SK-N-SH (cell line): ENCODE measurements at regions not wholly inside any gene's neighbourhood (a gene's known extent, or its start where the extent isn't known, plus 50 kb on each side); places are given as distances from the start of the nearest gene placed in this dataset.

Source experiments
- CTCF ChIA-PET: fragments of 300-600, 350-600 bp; formaldehyde crosslinking; extraction: SDS; loops from one replicate; lab custom pipeline; 2021; lab: Yijun Ruan, JAX
- POLR2A ChIA-PET: fragments of 350-600 bp; sonication (Branson Sonifier 250); formaldehyde crosslinking; extraction: SDS; loops from one replicate; lab custom pipeline; 2020; ENCODE audit warnings: antibody characterized with exemption, inconsistent platforms; lab: Yijun Ruan, JAX
- DNase-seq: peaks from one replicate; pipeline ENCODE4 v3.0.0; 2012
- H2AFZ ChIP-seq: fragments of 200-600 bp; sonication (generic); 2 replicates; pipeline ENCODE4 v1.8.1; 2016; ENCODE audit warnings: antibody characterized with exemption, mild to moderate bottlenecking, low read depth
- H3F3A ChIP-seq: fragments of 200-600 bp; sonication (generic); replicated peaks from 2 replicates; pipeline ENCODE3; 2016; ENCODE audit warnings: antibody characterized with exemption, mild to moderate bottlenecking; ENCODE audit not compliant: insufficient read depth
- H3K27ac ChIP-seq, 2 experiments: fragments of 200-500 bp in 1 of 2; fragments of 200-600 bp in 1 of 2; sonication (Bioruptor generic) in 1 of 2; sonication (generic), shearing (Covaris generic) in 1 of 2; 2 replicates each; pipeline versions ENCODE4 v1.5.1 to v1.6.1; 2014 to 2016; ENCODE audit warnings: low read depth in 2 of 2, inconsistent platforms in 1 of 2, low read length in 1 of 2, mild to moderate bottlenecking in 1 of 2, mixed read lengths in 1 of 2
- H3K27me3 ChIP-seq: fragments of 200-600 bp; sonication (generic), shearing (Covaris generic); 2 replicates; pipeline ENCODE4 v1.6.1; 2016; ENCODE audit warnings: mixed run types; ENCODE audit not compliant: insufficient read depth
- H3K36me3 ChIP-seq, 2 experiments: fragments of 200-500 bp in 1 of 2; fragments of 200-600 bp in 1 of 2; sonication (Bioruptor generic) in 1 of 2; sonication (generic) in 1 of 2; replicated peaks in 1 of 2; 2 replicates each; pipeline versions ENCODE3 to v1.5.1; 2014 to 2016; ENCODE audit warnings: low read length in 1 of 2, mild to moderate bottlenecking in 1 of 2; ENCODE audit not compliant: insufficient read depth in 2 of 2, control insufficient read depth in 1 of 2
- H3K4me1 ChIP-seq, 2 experiments: fragments of 200-500 bp in 1 of 2; fragments of 200-600 bp in 1 of 2; sonication (Bioruptor generic) in 1 of 2; sonication (generic), shearing (Covaris generic) in 1 of 2; 2 replicates each; pipeline versions ENCODE4 v1.5.1 to v1.6.1; 2014 to 2016; ENCODE audit warnings: low read depth in 1 of 2, low read length in 1 of 2, mixed run types in 1 of 2; ENCODE audit not compliant: insufficient read depth in 2 of 2, control insufficient read depth in 1 of 2
- H3K4me2 ChIP-seq: fragments of 200-600 bp; sonication (generic), shearing (Covaris generic); 2 replicates; pipeline ENCODE4 v1.6.1; 2017; ENCODE audit warnings: mixed run types
- H3K4me3 ChIP-seq, 2 experiments: fragments of 200-500 bp in 1 of 2; fragments of 200-600 bp in 1 of 2; sonication (Bioruptor generic) in 1 of 2; sonication (generic), shearing (Covaris generic) in 1 of 2; 2 replicates each; pipeline versions ENCODE4 v1.5.1 to v1.8.1; 2014 to 2016; ENCODE audit warnings: low read depth in 2 of 2, inconsistent platforms in 1 of 2, low read length in 1 of 2, mild to moderate bottlenecking in 1 of 2, mixed read lengths in 1 of 2, moderate library complexity in 1 of 2
- H3K79me2 ChIP-seq: fragments of 200-600 bp; sonication (generic); 2 replicates; pipeline ENCODE4 v1.8.1; 2017; ENCODE audit warnings: mild to moderate bottlenecking; ENCODE audit not compliant: insufficient read depth
- H3K9ac ChIP-seq: fragments of 200-600 bp; sonication (generic); 2 replicates; pipeline ENCODE4 v1.6.1; 2017; ENCODE audit warnings: mixed run types
- H3K9me2 ChIP-seq: fragments of 200-600 bp; sonication (generic); 2 replicates; pipeline ENCODE4 v1.6.1; 2017; ENCODE audit warnings: mixed run types
- H3K9me3 ChIP-seq: fragments of 200-600 bp; sonication (generic); 2 replicates; pipeline ENCODE4 v1.6.1; 2017; ENCODE audit warnings: mixed run types, mild to moderate bottlenecking, moderate library complexity
- H4K20me1 ChIP-seq: fragments of 200-600 bp; sonication (generic); 2 replicates; pipeline ENCODE4 v1.6.1; 2017; ENCODE audit warnings: mild to moderate bottlenecking, mixed run types; ENCODE audit not compliant: insufficient read depth
- EP300 ChIP-seq, 2 experiments: IDR thresholded peaks; 2 replicates each; pipeline versions ENCODE4 v1.4.0 to v1.6.1; 2012; ENCODE audit warnings: borderline replicate concordance in 1 of 2, low read depth in 1 of 2, low read length in 1 of 2
- FOSL2 ChIP-seq: IDR thresholded peaks from 2 replicates; pipeline ENCODE4 v1.4.0; 2012; ENCODE audit warnings: low read depth, mild to moderate bottlenecking, moderate library complexity, borderline replicate concordance
- FOXM1 ChIP-seq: IDR thresholded peaks from 2 replicates; pipeline ENCODE4 v1.4.0; 2012; ENCODE audit warnings: low read depth, mild to moderate bottlenecking
- GATA2 ChIP-seq: sonication (generic); formaldehyde crosslinking; IDR thresholded peaks from 2 replicates; pipeline ENCODE4 v1.5.0; 2020; ENCODE audit warnings: mild to moderate bottlenecking, missing genetic modification reagents
- NFIC ChIP-seq: IDR thresholded peaks from 2 replicates; pipeline ENCODE4 v1.4.0; 2012; ENCODE audit warnings: borderline replicate concordance
- NRF1 ChIP-seq: IDR thresholded peaks from 2 replicates; pipeline ENCODE4 v1.6.1; 2012; ENCODE audit warnings: low read depth, mild to moderate bottlenecking, low read length
- RXRA ChIP-seq: IDR thresholded peaks from 2 replicates; pipeline ENCODE4 v1.4.0; 2012; ENCODE audit warnings: low read depth, mild to moderate bottlenecking, borderline replicate concordance
- SIN3A ChIP-seq: IDR thresholded peaks from 2 replicates; pipeline ENCODE4 v1.6.1; 2012; ENCODE audit warnings: low read depth, mild to moderate bottlenecking, low read length, moderate library complexity, borderline replicate concordance
- SMC3 ChIP-seq: IDR thresholded peaks from 2 replicates; pipeline ENCODE4 v1.6.1; 2012; ENCODE audit warnings: low read depth, low read length, improper control_type of control experiment
- TAF1 ChIP-seq: IDR thresholded peaks from 2 replicates; pipeline ENCODE4 v1.6.1; 2012; ENCODE audit warnings: low read depth, mild to moderate bottlenecking, low read length, moderate library complexity, borderline replicate concordance
- WGBS: methylation state at CpG from one replicate; pipeline ENCODE4 v1.1.6; 2017; ENCODE audit warnings: low lambda C conversion rate; 5-methylcytosine and 5-hydroxymethylcytosine counted together
- TF ChIP-seq, protein P1 (sequence below): fragments of 150-350 bp; IDR thresholded peaks from 2 replicates; pipeline ENCODE4 v1.6.1; 2017; ENCODE audit warnings: antibody characterized with exemption, low read length, low read depth, borderline replicate concordance

DNA sequence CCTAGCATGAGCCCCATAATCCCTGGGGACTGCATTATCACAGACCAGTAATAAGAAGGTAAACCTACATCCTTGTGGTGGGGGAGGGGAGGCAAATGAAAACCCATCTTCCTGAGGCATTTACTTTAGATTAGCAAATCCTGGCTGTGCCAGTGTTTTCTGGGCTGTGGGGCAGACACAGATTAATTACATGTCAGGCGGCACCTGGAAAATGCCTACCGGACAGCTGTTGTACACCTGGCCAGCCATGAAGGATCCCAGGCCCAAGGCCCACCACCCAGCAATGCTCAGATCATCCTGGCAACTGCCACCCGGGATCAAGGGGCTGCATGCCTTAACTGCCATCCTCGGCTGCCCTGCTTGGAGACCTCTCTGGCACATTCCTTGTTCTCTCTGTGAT, 59.1 kb upstream of the RASA2 start:
- Histone ChIP-seq H2AFZ (no peak overlapping the region), H3K4me1 (peaks cover 13 to 21% of the 10 kb centered on the region in 2 experiments; a peak in 2 of 4 replicates), H3K27ac (no peak overlapping the region), H3K4me2 (no peak overlapping the region), H3K9me2 (no peaks in the 10 kb centered on the region), H4K20me1 (no peaks in the 10 kb centered on the region), H3K9ac (no peak overlapping the region), H3F3A (peaks cover 3% of the 10 kb centered on the region), H3K79me2 (peaks cover 54% of the 10 kb centered on the region), H3K36me3 (peaks cover 8 to 10% of the 10 kb centered on the region in 2 experiments), H3K9me3 (no peaks in the 10 kb centered on the region), H3K4me3 (no peak overlapping the region), H3K27me3 (no peaks in the 10 kb centered on the region)
- WGBS: no CpG with 5 or more reads among the region's 4 CpGs
- no peak for TF ChIP-seq FOSL2
- no peak for TF ChIP-seq EP300 (IDR thresholded peaks at IDR 0.05; ENCODE audit: borderline replicate concordance in 1 of 2, low read depth in 1 of 2, low read length in 1 of 2)
- CTCF ChIA-PET: interaction anchor here (0.6 to 3.4 kb wide), 5 partner anchors 10 to 134 kb away, joined by 3 to 13 read pairs (median 7); no protein-coding TSS in a partner anchor
- DNase-seq: no peak
- POLR2A ChIA-PET: no interaction called here

DNA sequence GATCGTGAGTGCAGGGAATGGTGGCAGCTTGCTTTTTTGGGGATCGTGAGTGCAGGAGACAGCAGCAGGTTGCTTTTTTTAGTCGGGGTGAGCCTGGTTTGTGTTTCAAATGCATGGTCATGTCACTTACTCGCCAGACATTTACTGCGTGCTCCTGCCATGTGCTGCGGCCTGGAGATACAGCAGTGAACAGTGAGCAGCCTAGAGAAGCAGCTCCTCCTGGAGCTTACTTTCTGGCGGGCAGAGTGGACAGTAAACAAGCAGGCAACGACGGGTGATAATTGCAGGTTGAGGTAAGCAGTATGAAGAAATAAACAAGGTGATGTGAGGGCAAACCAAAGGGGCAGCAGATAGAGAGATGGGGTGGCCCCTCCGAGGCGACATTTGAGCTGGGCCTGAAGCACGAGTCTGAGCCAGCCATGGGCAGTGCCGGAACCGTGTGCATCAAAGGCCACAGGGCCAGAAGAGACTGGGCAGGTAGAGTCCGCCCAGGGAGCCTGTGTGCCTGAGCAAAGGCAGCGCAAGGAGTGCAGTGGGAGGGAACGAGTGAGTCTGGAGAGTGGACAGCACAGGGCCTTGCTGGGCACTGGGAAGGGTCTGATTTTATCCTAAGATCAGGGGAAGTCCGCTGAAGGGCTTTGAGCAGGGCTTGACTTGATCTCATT, 57.3 kb upstream of the RASA2 start:
- CTCF ChIA-PET: interaction anchor here (0.6 to 1.2 kb wide), 4 partner anchors 11 to 60 kb away, joined by 3 to 4 read pairs (median 3); no protein-coding TSS in a partner anchor
- H3K79me2 ChIP-seq: peaks cover 53% of the 10 kb centered on the region
- no peak for TF ChIP-seq TAF1
- TF ChIP-seq GATA2 (CRISPR knock-in tag): no peak
- TF ChIP-seq NRF1: no peak
- no peak for TF ChIP-seq RXRA
- TF ChIP-seq, protein P1, sequence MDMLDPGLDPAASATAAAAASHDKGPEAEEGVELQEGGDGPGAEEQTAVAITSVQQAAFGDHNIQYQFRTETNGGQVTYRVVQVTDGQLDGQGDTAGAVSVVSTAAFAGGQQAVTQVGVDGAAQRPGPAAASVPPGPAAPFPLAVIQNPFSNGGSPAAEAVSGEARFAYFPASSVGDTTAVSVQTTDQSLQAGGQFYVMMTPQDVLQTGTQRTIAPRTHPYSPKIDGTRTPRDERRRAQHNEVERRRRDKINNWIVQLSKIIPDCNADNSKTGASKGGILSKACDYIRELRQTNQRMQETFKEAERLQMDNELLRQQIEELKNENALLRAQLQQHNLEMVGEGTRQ: no peak
- no peak for TF ChIP-seq SMC3
- TF ChIP-seq FOXM1: no peak
- no peak for TF ChIP-seq NFIC
- TF ChIP-seq SIN3A: no peak
- TF ChIP-seq, all 33 proteins: peak for 0
- no peaks in the 10 kb centered on the region for H3K9me2 ChIP-seq
- no peak for DNase-seq
- H3K9me3 ChIP-seq: no peaks in the 10 kb centered on the region
- no peaks in the 10 kb centered on the region for H4K20me1 ChIP-seq
- H3K9ac ChIP-seq: no peak overlapping the region
- WGBS: 90% methylated on average over 18 of the region's 18 CpGs
- H3K27me3 ChIP-seq: no peaks in the 10 kb centered on the region
- peaks cover 13 to 21% of the 10 kb centered on the region in 2 experiments; a peak in 2 of 4 replicates for H3K4me1 ChIP-seq
- no peak overlapping the region for H3K4me3 ChIP-seq
- POLR2A ChIA-PET: no interaction called here
- no peak overlapping the region for H3K4me2 ChIP-seq
- H3K27ac ChIP-seq: no peak overlapping the region
- H3F3A ChIP-seq: no peaks in the 10 kb centered on the region
- H2AFZ ChIP-seq: no peak overlapping the region
- H3K36me3 ChIP-seq: peaks cover 6 to 8% of the 10 kb centered on the region in 2 experiments
